NCI-H2029 treated with DMSO at 0.1 percent for 48 hours (cell line): ENCODE measurements at regions not wholly inside any gene's neighbourhood (a gene's known extent, or its start where the extent isn't known, plus 50 kb on each side); places are given as distances from the start of the nearest gene placed in this dataset.

ENCODE experiments used
- DNase-seq: peaks from one replicate; lab custom pipeline; 2025; lab: John Stamatoyannopoulos, UW

GRCh38 chr10:4196771-4197390 lies 411.9 kb upstream of the KLF6 start:
- no peak for DNase-seq

- DNase-seq, result no peak
Measured at GRCh38 chr10:4196183-4196582, 411.2 kb upstream of the KLF6 start.

- DNase-seq, result no peak
Measured at GRCh38 chr10:4195213-4195612, 410.2 kb upstream of the KLF6 start.

GRCh38 chr10:4194231-4194630 lies 409.2 kb upstream of the KLF6 start:
- DNase-seq, result no peak

GRCh38 chr10:4191894-4192293 lies 406.9 kb upstream of the KLF6 start:
- no peak for DNase-seq

GRCh38 chr10:4191354-4191753 lies 406.3 kb upstream of the KLF6 start:
- DNase-seq, result no peak

- DNase-seq, result no peak
Measured at GRCh38 chr10:4190876-4191275, 405.9 kb upstream of the KLF6 start.

- no peak for DNase-seq
Measured at GRCh38 chr10:4189281-4189680, 404.3 kb upstream of the KLF6 start.

GRCh38 chr10:4188406-4188805 lies 403.4 kb upstream of the KLF6 start:
- DNase-seq, result no peak

- no peak for DNase-seq
Measured at GRCh38 chr10:4186849-4187540, 402.0 kb upstream of the KLF6 start.

- no peak for DNase-seq
Measured at GRCh38 chr10:4183761-4184261, 398.8 kb upstream of the KLF6 start.

GRCh38 chr10:4181621-4182049 lies 396.6 kb upstream of the KLF6 start:
- DNase-seq, result no peak

GRCh38 chr10:4181081-4181480 lies 396.1 kb upstream of the KLF6 start:
- DNase-seq, result no peak

GRCh38 chr10:4177791-4178190 lies 392.8 kb upstream of the KLF6 start:
- no peak for DNase-seq

GRCh38 chr10:4176500-4177281 lies 391.7 kb upstream of the KLF6 start:
- DNase-seq, result no peak

GRCh38 chr10:4174197-4174596 lies 389.2 kb upstream of the KLF6 start:
- DNase-seq, result no peak

- no peak for DNase-seq
Measured at GRCh38 chr10:4170633-4171314, 385.8 kb upstream of the KLF6 start.

- no peak for DNase-seq
Measured at GRCh38 chr10:4170181-4170580, 385.2 kb upstream of the KLF6 start.

GRCh38 chr10:4169448-4169847 lies 384.4 kb upstream of the KLF6 start:
- no peak for DNase-seq

- DNase-seq, result no peak
Measured at GRCh38 chr10:4167216-4167615, 382.2 kb upstream of the KLF6 start.

GRCh38 chr10:4162571-4163286 lies 377.7 kb upstream of the KLF6 start:
- no peak for DNase-seq

- DNase-seq, result no peak
Measured at GRCh38 chr10:4159173-4159572, 374.2 kb upstream of the KLF6 start.
